ENCODE measurements at regions not wholly inside any gene's neighbourhood (a gene's known extent, or its start where the extent isn't known, plus 50 kb on each side); places are given as distances from the start of the nearest gene placed in this dataset.

DNA sequence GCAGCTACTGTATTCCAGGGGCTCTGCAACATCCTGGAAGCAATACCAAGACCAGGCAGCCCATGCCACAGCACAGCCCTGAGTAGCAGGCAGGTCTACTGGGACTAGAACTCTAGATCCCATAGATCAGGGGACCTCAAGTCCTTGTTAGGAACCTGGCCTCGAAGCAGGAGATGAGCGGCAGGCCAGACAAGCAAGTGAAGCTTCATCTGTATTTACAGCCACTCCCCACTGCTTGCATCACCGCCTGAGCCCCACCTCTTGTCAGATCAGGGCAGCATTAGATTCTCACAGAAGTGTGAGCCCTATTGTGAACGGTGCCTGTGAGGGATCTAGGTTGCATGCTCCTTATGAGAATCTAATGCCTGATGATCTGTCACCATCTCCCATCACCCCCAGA, 295.7 kb upstream of the TNRC6C start:
- DNase-seq (ENCODE audit: low read depth): no peak
- H3K27me3 ChIP-seq (replicated peaks; ENCODE audit: control insufficient read depth, insufficient read depth, low read length): peaks cover 28% of the 10 kb centered on the region
- H3K4me1 ChIP-seq (ENCODE audit: control insufficient read depth, insufficient read depth, low read length): no peaks in the 10 kb centered on the region
- H3K9ac ChIP-seq (ENCODE audit: low read length): no peak overlapping the region
- no peak overlapping the region for H3K4me3 ChIP-seq (ENCODE audit: low read length)
- H3K36me3 ChIP-seq (ENCODE audit: control insufficient read depth, insufficient read depth, low read length, severe bottlenecking): no peaks in the 10 kb centered on the region
- H3K9me3 ChIP-seq (ENCODE audit: control insufficient read depth, low read length): peaks cover 37% of the 10 kb centered on the region

DNA sequence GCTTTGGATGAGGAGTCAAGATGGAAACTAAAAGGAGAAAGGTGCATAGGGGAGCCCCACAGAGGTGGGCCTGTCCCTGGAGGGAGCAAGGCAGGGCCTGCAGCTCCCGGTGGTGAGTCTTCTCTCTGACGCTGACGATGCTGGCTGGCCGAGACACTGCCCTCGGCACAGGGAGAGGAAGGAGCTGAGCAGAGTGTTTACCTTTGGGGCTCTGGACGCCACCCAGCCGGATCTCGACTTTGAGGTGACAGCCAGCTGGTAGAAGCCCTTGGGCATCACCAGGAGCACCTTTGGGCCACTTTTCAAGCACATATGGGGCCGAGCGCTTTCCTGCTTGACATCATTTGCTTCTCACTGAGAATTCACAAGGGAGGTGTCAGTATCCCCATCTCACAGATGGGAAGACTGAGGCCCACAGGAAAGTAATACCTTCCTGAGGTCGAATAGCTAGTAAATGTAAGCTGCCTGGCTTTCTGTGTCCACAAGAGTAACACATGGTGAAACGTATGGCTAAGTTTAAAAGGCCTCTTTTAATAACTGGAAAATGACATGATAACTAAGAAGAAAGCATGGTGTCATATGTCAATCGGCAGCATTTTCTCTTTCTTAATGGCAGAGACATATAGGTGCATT, 294.3 kb upstream of the TNRC6C start:
- peaks cover 17% of the 10 kb centered on the region for H3K27me3 ChIP-seq (replicated peaks; ENCODE audit: control insufficient read depth, insufficient read depth, low read length)
- H3K9me3 ChIP-seq (ENCODE audit: control insufficient read depth, low read length): peaks cover 41% of the 10 kb centered on the region
- H3K4me1 ChIP-seq (ENCODE audit: control insufficient read depth, insufficient read depth, low read length): no peaks in the 10 kb centered on the region
- H3K9ac ChIP-seq (ENCODE audit: low read length): no peak overlapping the region
- H3K36me3 ChIP-seq (ENCODE audit: control insufficient read depth, insufficient read depth, low read length, severe bottlenecking): no peaks in the 10 kb centered on the region
- DNase-seq (ENCODE audit: low read depth): no peak
- H3K4me3 ChIP-seq (ENCODE audit: low read length): no peak overlapping the region

DNA sequence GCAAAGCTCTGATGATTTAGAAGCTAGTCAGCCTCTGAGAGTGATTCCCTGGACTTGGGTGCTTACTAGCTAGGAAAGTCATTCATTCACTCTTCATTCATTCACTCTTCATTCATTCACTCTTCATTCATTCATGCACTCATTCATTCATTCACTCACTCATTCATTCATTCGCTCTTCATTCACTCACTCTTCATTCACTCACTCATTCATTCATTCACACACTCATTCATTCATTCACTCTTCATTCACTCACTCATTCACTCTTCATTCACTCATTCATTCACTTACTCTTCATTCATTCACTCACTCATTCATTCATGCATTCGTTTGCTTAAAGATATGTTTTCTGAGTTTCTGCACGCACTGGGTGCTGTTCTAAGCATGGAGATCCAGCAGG, 292.7 kb upstream of the TNRC6C start:
- peaks cover 42% of the 10 kb centered on the region for H3K9me3 ChIP-seq (ENCODE audit: control insufficient read depth, low read length)
- H3K27me3 ChIP-seq (replicated peaks; ENCODE audit: control insufficient read depth, insufficient read depth, low read length): peaks cover 17% of the 10 kb centered on the region
- no peak overlapping the region for H3K4me3 ChIP-seq (ENCODE audit: low read length)
- no peak for DNase-seq (ENCODE audit: low read depth)
- H3K36me3 ChIP-seq (ENCODE audit: control insufficient read depth, insufficient read depth, low read length, severe bottlenecking): no peaks in the 10 kb centered on the region
- H3K4me1 ChIP-seq (ENCODE audit: control insufficient read depth, insufficient read depth, low read length): no peaks in the 10 kb centered on the region
- H3K9ac ChIP-seq (ENCODE audit: low read length): no peak overlapping the region

DNA sequence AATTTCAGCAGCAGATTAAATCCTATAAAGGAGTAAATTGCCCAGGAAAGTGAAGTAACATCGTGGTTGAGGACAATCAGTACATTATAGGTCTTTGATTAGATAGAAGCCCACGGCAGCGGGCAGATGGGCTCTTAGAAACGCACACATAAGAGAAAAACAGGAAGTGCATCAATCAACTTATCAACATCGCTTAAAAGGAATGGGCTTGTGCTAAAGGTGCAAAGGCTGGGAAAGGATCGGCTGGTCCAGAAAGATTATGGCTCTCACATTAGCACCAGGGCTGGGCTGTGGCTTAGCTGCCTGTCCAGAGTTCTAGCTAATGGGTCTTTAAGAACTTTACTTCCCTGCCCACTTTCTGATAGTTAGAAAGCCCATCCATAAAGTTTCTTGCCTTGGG, 292.0 kb upstream of the TNRC6C start:
- Histone ChIP-seq H3K4me3 (ENCODE audit: low read length) (no peak overlapping the region), H3K9ac (ENCODE audit: low read length) (no peak overlapping the region), H3K9me3 (ENCODE audit: control insufficient read depth, low read length) (peaks cover 42% of the 10 kb centered on the region), H3K4me1 (ENCODE audit: control insufficient read depth, insufficient read depth, low read length) (no peaks in the 10 kb centered on the region), H3K36me3 (ENCODE audit: control insufficient read depth, insufficient read depth, low read length, severe bottlenecking) (no peaks in the 10 kb centered on the region), H3K27me3 (replicated peaks; ENCODE audit: control insufficient read depth, insufficient read depth, low read length) (peaks cover 17% of the 10 kb centered on the region)
- no peak for DNase-seq (ENCODE audit: low read depth)

DNA sequence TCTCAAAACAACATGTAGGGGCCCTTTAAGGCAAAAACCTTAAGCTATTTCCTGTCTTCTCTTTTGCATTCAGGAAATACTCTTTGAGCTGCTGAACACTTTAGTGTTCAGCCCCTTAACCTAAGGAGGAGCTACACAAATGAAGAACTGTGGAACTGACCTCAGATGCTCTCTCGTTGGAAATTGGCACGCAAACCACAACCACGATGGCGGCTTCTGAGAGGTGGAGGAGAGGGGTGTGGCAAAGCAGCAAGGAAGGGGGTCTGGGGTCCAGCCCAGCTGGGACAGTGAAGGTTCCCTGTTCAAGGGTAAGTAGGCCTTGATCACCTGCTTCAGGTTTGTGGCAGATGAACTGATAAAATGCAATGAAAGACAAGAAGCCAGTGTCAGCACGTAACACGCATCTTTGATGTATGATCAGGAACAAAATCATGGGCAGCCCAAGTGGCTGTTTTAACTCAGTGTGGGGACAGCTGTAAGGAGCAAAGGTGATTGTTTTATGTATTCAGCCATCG, 291.6 kb upstream of the TNRC6C start:
- H3K4me3 ChIP-seq (ENCODE audit: low read length): no peak overlapping the region
- H3K9ac ChIP-seq (ENCODE audit: low read length): no peak overlapping the region
- H3K9me3 ChIP-seq (ENCODE audit: control insufficient read depth, low read length): peaks cover 45% of the 10 kb centered on the region
- peaks cover 17% of the 10 kb centered on the region for H3K27me3 ChIP-seq (replicated peaks; ENCODE audit: control insufficient read depth, insufficient read depth, low read length)
- no peak for DNase-seq (ENCODE audit: low read depth)
- no peaks in the 10 kb centered on the region for H3K4me1 ChIP-seq (ENCODE audit: control insufficient read depth, insufficient read depth, low read length)
- no peaks in the 10 kb centered on the region for H3K36me3 ChIP-seq (ENCODE audit: control insufficient read depth, insufficient read depth, low read length, severe bottlenecking)

DNA sequence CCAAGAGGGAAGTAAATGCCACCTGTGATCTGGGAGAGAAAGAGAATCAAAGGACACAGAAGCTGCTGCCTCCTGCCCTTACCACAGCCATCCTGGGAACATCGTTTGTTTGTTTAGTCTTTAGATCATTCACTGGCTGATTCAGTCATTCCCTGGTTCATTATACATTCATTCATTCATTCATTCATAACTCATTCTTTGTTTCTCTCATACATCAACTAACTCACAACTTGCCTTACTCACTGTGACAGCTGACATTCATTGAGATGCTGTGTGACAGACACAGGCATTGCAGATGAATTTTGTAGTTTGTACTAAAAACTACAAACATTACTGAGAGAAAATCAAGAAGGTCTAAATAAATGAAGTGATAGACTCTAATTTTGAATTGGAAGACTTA, 291.0 kb upstream of the TNRC6C start:
- Histone ChIP-seq H3K4me1 (ENCODE audit: control insufficient read depth, insufficient read depth, low read length) (no peaks in the 10 kb centered on the region), H3K36me3 (ENCODE audit: control insufficient read depth, insufficient read depth, low read length, severe bottlenecking) (no peaks in the 10 kb centered on the region), H3K4me3 (ENCODE audit: low read length) (no peak overlapping the region), H3K9me3 (ENCODE audit: control insufficient read depth, low read length) (peaks cover 50% of the 10 kb centered on the region), H3K27me3 (replicated peaks; ENCODE audit: control insufficient read depth, insufficient read depth, low read length) (peaks cover 17% of the 10 kb centered on the region), H3K9ac (ENCODE audit: low read length) (no peak overlapping the region)
- no peak for DNase-seq (ENCODE audit: low read depth)

DNA sequence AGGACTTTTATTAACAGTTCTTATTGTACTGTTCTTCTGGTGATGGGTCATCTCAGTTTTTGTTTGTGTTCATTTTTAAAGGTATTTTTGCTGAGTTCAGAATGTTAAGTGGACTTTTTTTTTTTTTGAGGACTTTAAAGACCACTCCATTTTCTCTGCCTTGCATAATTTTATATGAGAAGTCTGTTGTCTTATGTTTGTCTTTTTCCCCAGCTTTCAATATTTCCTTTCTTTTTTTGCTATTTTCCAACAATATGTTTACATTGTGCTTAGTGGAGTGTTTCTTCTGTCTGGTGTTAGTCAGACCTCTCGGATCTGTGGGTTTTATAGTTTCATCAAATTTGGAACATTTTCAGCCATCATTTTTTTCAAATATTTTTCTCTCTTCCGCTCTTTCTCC, 290.0 kb upstream of the TNRC6C start:
- Histone ChIP-seq H3K27me3 (replicated peaks; ENCODE audit: control insufficient read depth, insufficient read depth, low read length) (peaks cover 21% of the 10 kb centered on the region), H3K4me3 (ENCODE audit: low read length) (no peak overlapping the region), H3K9ac (ENCODE audit: low read length) (no peak overlapping the region), H3K9me3 (ENCODE audit: control insufficient read depth, low read length) (peaks cover 55% of the 10 kb centered on the region), H3K4me1 (ENCODE audit: control insufficient read depth, insufficient read depth, low read length) (no peaks in the 10 kb centered on the region), H3K36me3 (ENCODE audit: control insufficient read depth, insufficient read depth, low read length, severe bottlenecking) (no peaks in the 10 kb centered on the region)
- DNase-seq (ENCODE audit: low read depth): no peak

DNA sequence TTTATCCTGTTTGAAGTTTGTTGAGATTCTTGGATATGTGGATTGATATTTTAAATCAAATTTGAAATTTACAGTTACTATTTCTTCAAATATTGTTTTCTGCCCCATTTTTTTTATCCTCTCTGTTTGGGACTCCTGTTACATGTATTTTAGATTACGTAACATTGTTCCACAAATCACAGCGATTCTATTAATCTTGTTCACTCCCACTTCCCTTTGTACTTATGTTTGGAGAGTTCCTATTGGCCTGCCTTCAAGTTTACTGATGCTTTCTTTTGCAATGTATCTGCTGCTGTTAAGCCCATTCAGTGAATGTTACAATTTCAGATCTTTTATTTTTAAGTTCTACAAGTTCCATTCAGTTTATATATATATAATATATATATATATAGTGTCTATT, 288.3 kb upstream of the TNRC6C start:
- peaks cover 50% of the 10 kb centered on the region for H3K9me3 ChIP-seq (ENCODE audit: control insufficient read depth, low read length)
- no peak overlapping the region for H3K9ac ChIP-seq (ENCODE audit: low read length)
- DNase-seq (ENCODE audit: low read depth): no peak
- peaks cover 2% of the 10 kb centered on the region for H3K4me1 ChIP-seq (ENCODE audit: control insufficient read depth, insufficient read depth, low read length)
- peaks cover 36% of the 10 kb centered on the region for H3K27me3 ChIP-seq (replicated peaks; ENCODE audit: control insufficient read depth, insufficient read depth, low read length)
- no peak overlapping the region for H3K4me3 ChIP-seq (ENCODE audit: low read length)
- no peaks in the 10 kb centered on the region for H3K36me3 ChIP-seq (ENCODE audit: control insufficient read depth, insufficient read depth, low read length, severe bottlenecking)

DNA sequence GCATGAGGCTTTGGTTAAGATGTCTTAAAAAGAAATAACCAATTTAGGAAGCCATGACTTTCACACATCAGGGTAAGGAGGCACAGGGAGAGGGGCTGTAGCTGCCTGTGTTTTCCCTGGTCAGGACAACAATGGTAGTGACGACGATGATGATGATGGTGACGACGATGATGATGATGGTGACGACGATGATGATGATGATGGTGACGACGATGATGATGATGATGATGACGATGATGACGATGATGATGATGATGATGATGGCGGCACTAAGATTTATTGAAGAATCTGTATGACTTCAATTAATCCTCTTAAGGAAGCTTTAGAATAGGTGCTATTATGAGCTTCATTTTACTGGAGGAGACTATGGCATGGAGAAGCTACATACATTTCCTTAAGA, 284.1 kb upstream of the TNRC6C start:
- Histone ChIP-seq H3K9me3 (ENCODE audit: control insufficient read depth, low read length) (peaks cover 18% of the 10 kb centered on the region), H3K27me3 (replicated peaks; ENCODE audit: control insufficient read depth, insufficient read depth, low read length) (peaks cover 67% of the 10 kb centered on the region), H3K4me3 (ENCODE audit: low read length) (no peak overlapping the region), H3K9ac (ENCODE audit: low read length) (no peak overlapping the region), H3K4me1 (ENCODE audit: control insufficient read depth, insufficient read depth, low read length) (peaks cover 11% of the 10 kb centered on the region), H3K36me3 (ENCODE audit: control insufficient read depth, insufficient read depth, low read length, severe bottlenecking) (no peaks in the 10 kb centered on the region)
- DNase-seq (ENCODE audit: low read depth): no peak

DNA sequence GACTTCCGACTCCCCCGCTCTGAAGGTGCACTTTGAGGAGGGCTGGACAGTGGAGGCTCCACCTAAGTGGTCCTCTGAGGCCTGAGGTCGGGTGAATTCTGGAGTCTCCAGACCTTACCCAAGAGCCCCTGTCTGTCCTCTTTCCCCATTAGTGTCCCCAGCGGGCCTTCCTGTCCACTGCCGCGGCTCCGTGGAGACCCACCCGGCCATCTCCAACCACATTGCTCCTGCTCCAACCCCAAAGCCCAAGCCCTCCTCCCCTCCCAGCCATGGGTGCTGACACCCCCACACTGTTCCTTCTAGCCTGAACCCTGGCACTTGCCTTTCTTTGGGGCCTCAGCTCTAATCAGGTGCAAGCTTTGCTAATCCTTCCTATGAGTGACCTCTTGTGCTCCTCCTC, 283.1 kb upstream of the TNRC6C start:
- peaks cover 11% of the 10 kb centered on the region for H3K4me1 ChIP-seq (ENCODE audit: control insufficient read depth, insufficient read depth, low read length)
- no peaks in the 10 kb centered on the region for H3K36me3 ChIP-seq (ENCODE audit: control insufficient read depth, insufficient read depth, low read length, severe bottlenecking)
- H3K9ac ChIP-seq (ENCODE audit: low read length): no peak overlapping the region
- peaks cover 77% of the 10 kb centered on the region for H3K27me3 ChIP-seq (replicated peaks; ENCODE audit: control insufficient read depth, insufficient read depth, low read length)
- no peak overlapping the region for H3K4me3 ChIP-seq (ENCODE audit: low read length)
- DNase-seq (ENCODE audit: low read depth): no peak
- peaks cover 18% of the 10 kb centered on the region for H3K9me3 ChIP-seq (ENCODE audit: control insufficient read depth, low read length)

DNA sequence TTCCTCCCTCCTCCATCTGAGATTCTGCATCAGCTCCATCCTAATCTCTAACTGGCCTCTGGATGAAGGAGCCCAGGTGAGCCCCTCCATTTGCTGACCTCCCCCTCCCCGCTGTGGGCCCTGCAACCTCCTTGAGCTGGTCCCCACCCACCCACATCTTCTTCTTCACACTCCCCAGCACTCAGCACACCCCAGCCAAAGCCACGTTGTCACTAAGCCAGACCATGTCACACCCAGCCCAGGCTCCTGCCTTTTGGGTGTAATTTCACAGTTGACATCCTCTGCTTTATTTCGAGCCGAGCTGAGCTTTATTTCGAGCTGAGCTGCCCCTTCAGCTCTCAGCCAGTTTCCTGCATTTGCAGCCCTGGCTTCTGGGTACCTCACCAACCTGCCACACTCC, 282.7 kb upstream of the TNRC6C start:
- DNase-seq (ENCODE audit: low read depth): no peak
- Histone ChIP-seq H3K9me3 (ENCODE audit: control insufficient read depth, low read length) (peaks cover 18% of the 10 kb centered on the region), H3K4me3 (ENCODE audit: low read length) (no peak overlapping the region), H3K36me3 (ENCODE audit: control insufficient read depth, insufficient read depth, low read length, severe bottlenecking) (no peaks in the 10 kb centered on the region), H3K9ac (ENCODE audit: low read length) (no peak overlapping the region), H3K27me3 (replicated peaks; ENCODE audit: control insufficient read depth, insufficient read depth, low read length) (peaks cover 81% of the 10 kb centered on the region), H3K4me1 (ENCODE audit: control insufficient read depth, insufficient read depth, low read length) (peaks cover 11% of the 10 kb centered on the region)

DNA sequence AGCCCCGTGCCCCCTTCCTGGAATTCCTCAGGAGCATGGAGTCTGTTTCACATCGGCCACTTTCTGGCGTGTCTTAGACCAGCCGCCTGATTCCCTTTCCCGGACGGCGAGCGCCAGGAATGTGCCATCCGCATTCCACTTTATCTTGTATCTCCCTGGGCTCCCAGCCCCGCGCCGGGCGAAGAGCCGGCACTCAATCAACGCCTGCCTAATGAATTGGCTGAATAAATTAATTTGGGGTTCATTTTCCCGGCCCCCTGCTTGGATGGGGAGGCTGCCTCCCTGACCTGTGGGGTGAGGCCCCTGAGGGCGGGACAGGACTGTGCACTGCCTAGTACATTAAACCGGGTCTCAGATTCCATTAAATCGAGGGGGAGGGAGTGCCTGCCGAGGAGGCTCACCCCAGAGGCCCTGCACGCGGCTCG, 282.3 kb upstream of the TNRC6C start:
- Histone ChIP-seq H3K36me3 (ENCODE audit: control insufficient read depth, insufficient read depth, low read length, severe bottlenecking) (no peaks in the 10 kb centered on the region), H3K27me3 (replicated peaks; ENCODE audit: control insufficient read depth, insufficient read depth, low read length) (peaks cover 83% of the 10 kb centered on the region), H3K4me3 (ENCODE audit: low read length) (no peak overlapping the region), H3K9ac (ENCODE audit: low read length) (no peak overlapping the region), H3K9me3 (ENCODE audit: control insufficient read depth, low read length) (peaks cover 18% of the 10 kb centered on the region), H3K4me1 (ENCODE audit: control insufficient read depth, insufficient read depth, low read length) (peaks cover 11% of the 10 kb centered on the region)
- DNase-seq (ENCODE audit: low read depth): no peak

Data from adipocyte (in vitro differentiated cells).